HG02571 (cell line): ENCODE measurements at regions not wholly inside any gene's neighbourhood (a gene's known extent, or its start where the extent isn't known, plus 50 kb on each side); places are given as distances from the start of the nearest gene placed in this dataset.
A peak's percentile ranks its signal among the peaks of the same experiment; 100 is the strongest.

Experiments
- ATAC-seq: cut with Tn5 transposase; IDR thresholded peaks from one replicate; pipeline ENCODE4 v1.9.1; 2021; ENCODE audit warnings: mild to moderate bottlenecking, moderate library complexity; ENCODE audit not compliant: unreplicated experiment

GRCh38 chr3:87354398-87354797, 78.0 kb upstream of the POU1F1 start:
- no peak for ATAC-seq

DNA sequence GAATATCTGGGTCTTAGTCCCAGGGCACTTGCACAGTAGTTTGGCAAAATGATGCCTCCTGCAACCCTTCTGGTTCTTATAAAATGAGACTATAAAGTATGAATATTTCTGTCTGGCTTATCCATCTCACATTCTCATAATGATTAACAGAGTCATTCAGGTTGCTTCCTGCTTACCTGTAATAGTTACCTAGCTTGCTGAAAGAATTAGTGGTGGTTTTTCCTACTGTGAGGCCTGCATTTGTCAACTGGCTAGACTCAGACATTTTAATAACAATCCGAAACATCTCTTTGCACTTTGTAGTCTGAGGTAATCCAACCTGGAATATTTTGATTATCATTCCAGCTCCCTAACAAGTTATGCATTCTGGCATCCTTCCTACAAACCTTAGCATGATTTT, 75.6 kb upstream of the POU1F1 start:
- no peak for ATAC-seq

DNA sequence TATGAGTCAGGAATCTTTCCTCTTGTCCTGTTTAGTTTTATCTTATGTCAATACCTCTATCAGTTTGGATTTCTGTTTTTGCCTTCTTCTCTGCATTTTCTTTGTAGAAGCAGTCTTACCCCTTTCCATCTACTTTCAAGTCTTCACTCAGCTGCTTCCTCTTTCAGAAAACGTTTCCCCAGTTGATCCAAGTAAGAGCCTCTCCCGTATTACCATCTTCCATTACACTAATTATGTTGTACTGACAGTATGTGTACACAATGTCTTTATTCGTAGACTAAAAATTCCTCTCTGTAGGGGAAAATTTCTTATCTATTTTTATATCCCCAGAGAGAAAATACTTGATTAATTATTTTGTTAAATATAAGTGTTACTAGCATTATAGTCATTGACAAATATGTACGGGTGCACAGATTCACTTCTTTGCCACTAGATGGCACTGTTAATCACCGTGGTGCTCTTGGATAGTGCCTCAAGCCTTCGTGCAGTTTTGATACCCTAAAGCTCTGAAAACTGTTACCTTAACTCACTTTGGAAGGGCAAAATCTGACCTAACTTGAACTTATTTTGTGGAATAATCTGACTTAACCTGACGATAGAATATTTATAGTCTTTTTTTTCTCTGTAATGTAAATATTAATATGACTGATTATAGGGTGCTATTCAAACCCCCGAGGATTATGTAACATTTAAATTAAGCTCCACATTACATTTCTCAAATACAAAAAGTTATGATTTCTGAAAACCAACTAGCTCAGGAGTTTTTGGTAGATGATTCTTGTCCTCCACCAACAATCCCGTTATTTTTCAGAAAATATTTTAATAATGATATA, 74.2 kb upstream of the POU1F1 start:
- peak; percentile 98 for ATAC-seq

DNA sequence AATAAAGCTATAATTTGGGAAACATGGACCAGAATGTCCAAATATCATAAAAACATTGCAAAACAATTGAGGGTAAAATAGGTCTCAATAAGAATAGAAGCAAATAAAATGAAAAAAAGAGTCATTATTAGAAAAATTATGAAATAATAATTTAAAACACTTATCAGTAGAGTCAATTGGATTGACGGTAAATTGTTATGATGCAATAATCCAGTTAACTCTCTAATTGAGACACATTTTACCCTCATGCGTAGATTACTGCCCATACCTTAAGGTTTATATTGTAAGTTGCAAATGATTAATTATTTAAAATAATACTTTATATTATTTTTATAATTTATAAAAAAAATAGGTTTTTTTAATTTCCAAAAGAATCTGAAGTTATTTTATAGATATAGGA, 73.4 kb upstream of the POU1F1 start:
- no peak for ATAC-seq

GRCh38 chr3:87336761-87337160, 60.4 kb upstream of the POU1F1 start:
- ATAC-seq = no peak

- no peak for ATAC-seq
Measured at GRCh38 chr3:87335931-87336330, 59.5 kb upstream of the POU1F1 start.

- no peak for ATAC-seq
Measured at GRCh38 chr3:87333393-87333892, 57.1 kb upstream of the POU1F1 start.

DNA sequence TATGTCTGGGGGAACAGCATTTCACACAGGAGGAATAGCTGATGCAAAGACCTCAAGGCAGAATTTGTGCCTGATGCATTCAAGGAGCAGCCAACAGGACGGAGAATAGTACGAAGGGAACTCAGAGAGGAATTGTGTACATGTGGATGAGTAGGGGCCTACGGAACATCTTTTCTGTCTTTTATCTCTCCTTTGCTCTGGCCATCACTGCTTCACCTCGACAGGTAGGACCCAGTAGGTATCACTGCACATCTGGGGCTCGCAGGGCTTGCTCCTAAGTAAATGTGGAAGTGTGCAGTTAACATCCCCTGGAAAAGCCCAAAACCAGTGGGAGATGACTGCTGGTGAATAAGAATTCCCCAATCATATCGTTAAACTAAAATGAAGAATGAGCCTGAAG, 56.4 kb upstream of the POU1F1 start:
- ATAC-seq = no peak

GRCh38 chr3:87329065-87329464, 52.7 kb upstream of the POU1F1 start:
- no peak for ATAC-seq
